Activated B cell treated with CpG ODN at 0.5 μM for 24 hours (primary cell): ENCODE measurements at regions not wholly inside any gene's neighbourhood (a gene's known extent, or its start where the extent isn't known, plus 50 kb on each side); places are given as distances from the start of the nearest gene placed in this dataset.

Experiments used
- ATAC-seq: fragments of 200-7000 bp; cut with Tn5 transposase; one replicate; pipeline ENCODE4 v1.10.0; 2021; ENCODE audit warnings: low read depth, mild to moderate bottlenecking, moderate library complexity
- CTCF ChIA-PET: fragments of 350-600 bp; sonication (Branson Sonifier 250); formaldehyde crosslinking; loops from one replicate; lab custom pipeline; 2021; ENCODE audit warnings: antibody characterized with exemption; lab: Charles Lee
- POLR2A ChIA-PET: fragments of 350-600 bp; sonication (Branson Sonifier 250); formaldehyde crosslinking; loops from one replicate; lab custom pipeline; 2021; ENCODE audit warnings: antibody characterized with exemption; lab: Charles Lee
- DNase-seq: peaks from one replicate; pipeline ENCODE4 v3.0.0; 2022
- H3K27ac Mint-ChIP-seq: one replicate; pipeline ENCODE4 v1.8.0; 2020; ENCODE audit warnings: mixed read lengths
- H3K27me3 Mint-ChIP-seq: one replicate; pipeline ENCODE4 v1.8.0; 2021; ENCODE audit warnings: mixed read lengths
- H3K36me3 Mint-ChIP-seq: one replicate; pipeline ENCODE4 v1.8.0; 2021; ENCODE audit warnings: low read depth, mixed read lengths
- H3K4me1 Mint-ChIP-seq: one replicate; pipeline ENCODE4 v1.8.0; 2021; ENCODE audit warnings: mixed read lengths
- H3K4me3 Mint-ChIP-seq: one replicate; pipeline ENCODE4 v1.8.0; 2020; ENCODE audit warnings: mild to moderate bottlenecking, mixed read lengths
- H3K9me3 Mint-ChIP-seq: one replicate; pipeline ENCODE4 v1.8.0; 2020; ENCODE audit warnings: mixed read lengths
- intact Hi-C: fragments of 100-400 bp; cut with micrococcal nuclease; formaldehyde crosslinking; loops from one replicate; pipeline ENCODE4 v1.15.1; 2024
- TF ChIP-seq, protein P1 (sequence below): fragments of 200-600 bp; IDR thresholded peaks from one replicate; pipeline ENCODE4 v1.8.0; 2022; ENCODE audit warnings: antibody characterized with exemption, mild to moderate bottlenecking

DNA sequence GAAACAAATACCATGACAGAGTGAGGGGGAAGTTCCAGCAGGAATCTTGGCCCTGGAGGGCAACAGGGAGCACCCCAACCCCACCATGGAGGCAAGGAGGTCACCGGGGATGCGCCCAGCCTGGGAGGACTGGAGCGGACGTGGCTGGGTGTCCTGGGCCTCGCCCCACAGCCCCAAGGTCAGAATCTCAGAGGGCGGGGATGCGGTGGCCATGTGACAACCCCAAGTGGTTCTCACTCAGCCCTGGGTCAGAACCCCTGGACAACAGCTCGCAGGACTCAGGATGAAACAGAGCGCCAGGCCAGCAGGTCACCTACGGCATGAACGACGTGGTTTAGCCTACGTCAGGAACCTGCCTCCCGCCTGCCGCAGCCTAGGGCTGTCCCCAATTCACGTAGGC lies 64.0 kb upstream of the ZNF354A start:
- H3K4me1 Mint-ChIP-seq: no peaks in the 10 kb centered on the region
- DNase-seq (no peak), ATAC-seq (no peak)
- H3K9me3 Mint-ChIP-seq: no peaks in the 10 kb centered on the region
- H3K27me3 Mint-ChIP-seq: peaks cover 2% of the 10 kb centered on the region
- ChIA-PET CTCF (no interaction called here), POLR2A (no interaction called here)
- no peak overlapping the region for H3K4me3 Mint-ChIP-seq
- TF ChIP-seq, protein P1, sequence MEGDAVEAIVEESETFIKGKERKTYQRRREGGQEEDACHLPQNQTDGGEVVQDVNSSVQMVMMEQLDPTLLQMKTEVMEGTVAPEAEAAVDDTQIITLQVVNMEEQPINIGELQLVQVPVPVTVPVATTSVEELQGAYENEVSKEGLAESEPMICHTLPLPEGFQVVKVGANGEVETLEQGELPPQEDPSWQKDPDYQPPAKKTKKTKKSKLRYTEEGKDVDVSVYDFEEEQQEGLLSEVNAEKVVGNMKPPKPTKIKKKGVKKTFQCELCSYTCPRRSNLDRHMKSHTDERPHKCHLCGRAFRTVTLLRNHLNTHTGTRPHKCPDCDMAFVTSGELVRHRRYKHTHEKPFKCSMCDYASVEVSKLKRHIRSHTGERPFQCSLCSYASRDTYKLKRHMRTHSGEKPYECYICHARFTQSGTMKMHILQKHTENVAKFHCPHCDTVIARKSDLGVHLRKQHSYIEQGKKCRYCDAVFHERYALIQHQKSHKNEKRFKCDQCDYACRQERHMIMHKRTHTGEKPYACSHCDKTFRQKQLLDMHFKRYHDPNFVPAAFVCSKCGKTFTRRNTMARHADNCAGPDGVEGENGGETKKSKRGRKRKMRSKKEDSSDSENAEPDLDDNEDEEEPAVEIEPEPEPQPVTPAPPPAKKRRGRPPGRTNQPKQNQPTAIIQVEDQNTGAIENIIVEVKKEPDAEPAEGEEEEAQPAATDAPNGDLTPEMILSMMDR: no peak
- H3K36me3 Mint-ChIP-seq: no peaks in the 10 kb centered on the region
- no peak overlapping the region for H3K27ac Mint-ChIP-seq
- intact Hi-C loops: no loop called here

DNA sequence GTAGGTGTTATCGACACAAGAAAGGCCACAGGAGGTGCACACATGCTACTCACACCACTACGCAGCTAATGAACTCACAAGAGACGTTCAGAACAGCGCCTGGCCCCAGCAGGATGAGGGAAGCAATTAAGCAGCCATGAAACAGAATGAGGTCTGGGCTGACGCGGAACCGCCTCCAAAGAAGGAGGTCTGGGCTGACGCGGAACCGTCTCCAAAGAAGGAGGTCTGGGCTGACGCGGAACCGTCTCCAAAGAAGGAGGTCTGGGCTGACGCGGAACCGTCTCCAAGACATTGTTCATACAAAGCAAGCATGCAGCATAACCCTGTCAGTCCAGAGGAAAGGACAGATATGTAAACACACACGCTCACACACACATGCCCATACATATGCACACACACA lies 63.2 kb upstream of the ZNF354A start:
- intact Hi-C loops: no loop called here
- TF ChIP-seq, protein P1: no peak
- Mint-ChIP-seq H3K27ac (no peak overlapping the region), H3K4me1 (no peaks in the 10 kb centered on the region), H3K4me3 (no peak overlapping the region), H3K36me3 (no peaks in the 10 kb centered on the region), H3K9me3 (no peaks in the 10 kb centered on the region), H3K27me3 (peaks cover 2% of the 10 kb centered on the region)
- ChIA-PET CTCF (no interaction called here), POLR2A (no interaction called here)
- DNase-seq (no peak), ATAC-seq (no peak)

DNA sequence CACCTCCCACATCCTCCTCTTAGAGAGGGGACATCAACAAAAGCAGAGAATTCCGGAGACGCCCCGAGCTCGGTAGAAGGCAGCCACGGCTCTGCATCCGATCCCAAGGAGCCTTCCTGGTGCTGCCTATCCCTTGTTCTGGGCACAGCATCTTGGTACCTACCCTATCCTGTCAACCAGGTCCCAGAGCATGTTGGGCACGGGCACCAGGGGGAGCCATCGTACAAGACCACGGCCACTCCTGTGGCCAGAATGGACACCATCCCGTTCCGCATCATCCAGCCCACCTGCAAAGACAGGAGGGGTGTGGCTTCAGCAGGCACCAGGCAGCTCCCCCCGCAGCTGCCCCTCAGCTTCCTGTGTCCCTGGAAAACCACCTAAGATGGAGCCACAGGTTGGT lies 62.7 kb upstream of the ZNF354A start:
- DNase-seq (no peak), ATAC-seq (no peak)
- ChIA-PET POLR2A (no interaction called here), CTCF (no interaction called here)
- Mint-ChIP-seq H3K36me3 (no peaks in the 10 kb centered on the region), H3K27me3 (peaks cover 2% of the 10 kb centered on the region), H3K27ac (no peak overlapping the region), H3K4me3 (no peak overlapping the region), H3K4me1 (no peaks in the 10 kb centered on the region), H3K9me3 (no peaks in the 10 kb centered on the region)
- TF ChIP-seq, protein P1: no peak
- intact Hi-C loops: no loop called here

DNA sequence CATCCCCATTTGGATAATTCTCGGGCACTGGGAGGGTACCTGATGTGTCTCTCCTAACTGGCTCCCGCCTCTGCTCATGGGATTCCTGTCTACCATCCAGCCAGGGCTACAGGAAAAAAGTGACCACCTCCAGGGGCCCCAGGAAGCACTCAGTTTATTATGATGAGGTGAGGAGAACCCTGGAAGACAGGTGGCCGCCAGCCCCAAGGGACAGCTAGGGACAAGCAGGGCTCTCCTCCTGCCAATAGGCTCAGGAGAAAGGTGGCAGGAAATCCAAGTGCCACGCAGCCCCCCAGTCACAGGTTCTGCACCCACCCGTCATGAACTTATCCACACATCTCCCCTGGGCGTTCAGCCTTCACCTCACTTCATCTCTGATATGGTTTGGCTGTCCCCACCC lies 61.5 kb upstream of the ZNF354A start:
- TF ChIP-seq, protein P1: no peak
- DNase-seq (no peak), ATAC-seq (no peak)
- Mint-ChIP-seq H3K9me3 (no peaks in the 10 kb centered on the region), H3K36me3 (no peaks in the 10 kb centered on the region), H3K4me3 (no peak overlapping the region), H3K27ac (no peak overlapping the region), H3K4me1 (no peaks in the 10 kb centered on the region), H3K27me3 (peaks cover 2% of the 10 kb centered on the region)
- ChIA-PET CTCF (no interaction called here), POLR2A (no interaction called here)
- intact Hi-C loops: no loop called here

DNA sequence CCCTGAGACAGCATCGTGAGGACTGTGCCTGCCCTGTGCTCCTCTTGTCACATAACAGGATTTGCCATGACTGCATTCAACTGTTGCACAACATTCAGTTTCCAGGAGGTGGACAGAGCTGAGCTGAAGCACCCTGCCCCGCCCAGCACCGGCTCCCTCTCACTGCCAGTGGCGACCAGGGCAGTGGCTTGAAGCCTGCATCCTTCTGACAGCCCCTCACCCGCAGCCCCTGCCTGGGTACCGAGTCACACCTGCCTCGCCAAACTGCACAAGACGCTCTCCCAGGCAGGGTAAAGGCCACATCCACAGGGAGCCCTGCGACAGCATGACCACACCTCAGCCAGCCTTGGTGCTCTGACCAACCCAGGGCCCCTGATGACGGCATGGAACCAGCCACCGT lies 59.9 kb upstream of the ZNF354A start:
- no peaks in the 10 kb centered on the region for H3K4me1 Mint-ChIP-seq
- no peak overlapping the region for H3K4me3 Mint-ChIP-seq
- POLR2A ChIA-PET: no interaction called here
- no peaks in the 10 kb centered on the region for H3K9me3 Mint-ChIP-seq
- CTCF ChIA-PET: no interaction called here
- TF ChIP-seq, protein P1: no peak
- ATAC-seq (no peak), DNase-seq (no peak)
- intact Hi-C loops: no loop called here
- no peak overlapping the region for H3K27ac Mint-ChIP-seq
- H3K27me3 Mint-ChIP-seq: no peaks in the 10 kb centered on the region
- H3K36me3 Mint-ChIP-seq: no peaks in the 10 kb centered on the region
